ENCODE measurements at regions not wholly inside any gene's neighbourhood (a gene's known extent, or its start where the extent isn't known, plus 50 kb on each side); places are given as distances from the start of the nearest gene placed in this dataset.

- TF ChIP-seq EGR1 (IDR thresholded peaks at IDR 0.05) (no peak), CREB1 (IDR thresholded peaks at IDR 0.05; ENCODE audit: low read depth) (no peak), FOXM1 (IDR thresholded peaks at IDR 0.05; ENCODE audit: borderline replicate concordance, low read depth) (no peak), ZBTB7A (IDR thresholded peaks at IDR 0.05; ENCODE audit: low read depth) (no peak), YY1 (IDR thresholded peaks at IDR 0.05; ENCODE audit: low read depth) (no peak), REST (IDR thresholded peaks at IDR 0.05; ENCODE audit: low read depth) (no peak), RAD21 (IDR thresholded peaks at IDR 0.05; ENCODE audit: low read depth) (no peak), EP300 (IDR thresholded peaks at IDR 0.05; ENCODE audit: borderline replicate concordance) (no peak), USF1 (IDR thresholded peaks at IDR 0.05) (no peak), TAF1 (IDR thresholded peaks at IDR 0.05; ENCODE audit: low read depth) (no peak), CEBPB (IDR thresholded peaks at IDR 0.05) (no peak), TCF12 (IDR thresholded peaks at IDR 0.05; ENCODE audit: low read depth) (no peak)
Measured at GRCh38 chr15:62877276-62877857, 165.2 kb upstream of the TPM1 start.
